ENCODE measurements at regions not wholly inside any gene's neighbourhood (a gene's known extent, or its start where the extent isn't known, plus 50 kb on each side); places are given as distances from the start of the nearest gene placed in this dataset.

GRCh38 chr4:31442236-31442635 is 722.1 kb downstream of the PCDH7 start:
- TF ChIP-seq EZH2phosphoT487 (IDR thresholded peaks at IDR 0.05; ENCODE audit: low read depth, severe bottlenecking, unreplicated experiment) (no peak), EZH2 (IDR thresholded peaks at IDR 0.05; ENCODE audit: borderline replicate concordance) (no peak), CTCF (IDR thresholded peaks at IDR 0.05; ENCODE audit: poor library complexity) (no peak)
- H4K20me1 ChIP-seq (ENCODE audit: insufficient read depth, poor library complexity, severe bottlenecking): no peaks in the 10 kb centered on the region
- no peak overlapping the region for H2AFZ ChIP-seq
- WGBS (ENCODE audit: low lambda C conversion rate, missing lambda C conversion rate): 90% methylated on average over 11 of the region's 11 CpGs
- H3K27me3 ChIP-seq: no peaks in the 10 kb centered on the region
- no peaks in the 10 kb centered on the region for H3K4me1 ChIP-seq (ENCODE audit: insufficient read depth)
- no peaks in the 10 kb centered on the region for H3K9me2 ChIP-seq (replicated peaks; ENCODE audit: insufficient read depth)
- H3K36me3 ChIP-seq (replicated peaks; ENCODE audit: insufficient read depth, low read depth): no peaks in the 10 kb centered on the region
- no peak for DNase-seq (ENCODE audit: low spot score)
- no peak overlapping the region for H3K4me2 ChIP-seq
- no peak overlapping the region for H3K4me3 ChIP-seq
- H3K27ac ChIP-seq: no peak overlapping the region
- no peaks in the 10 kb centered on the region for H3K9me3 ChIP-seq (ENCODE audit: low read depth)
- no peaks in the 10 kb centered on the region for H3K79me2 ChIP-seq

- Histone ChIP-seq H3K27me3 (no peaks in the 10 kb centered on the region), H3K27ac (no peak overlapping the region), H2AFZ (no peak overlapping the region), H3K4me1 (ENCODE audit: insufficient read depth) (no peaks in the 10 kb centered on the region), H3K4me3 (no peak overlapping the region), H3K4me2 (no peak overlapping the region), H3K9me3 (ENCODE audit: low read depth) (no peaks in the 10 kb centered on the region), H3K36me3 (replicated peaks; ENCODE audit: insufficient read depth, low read depth) (no peaks in the 10 kb centered on the region), H3K79me2 (no peaks in the 10 kb centered on the region), H3K9me2 (replicated peaks; ENCODE audit: insufficient read depth) (no peaks in the 10 kb centered on the region), H4K20me1 (ENCODE audit: insufficient read depth, poor library complexity, severe bottlenecking) (no peaks in the 10 kb centered on the region)
- no peak for DNase-seq (ENCODE audit: low spot score)
- TF ChIP-seq EZH2 (IDR thresholded peaks at IDR 0.05; ENCODE audit: borderline replicate concordance) (no peak), EZH2phosphoT487 (IDR thresholded peaks at IDR 0.05; ENCODE audit: low read depth, severe bottlenecking, unreplicated experiment) (no peak), CTCF (IDR thresholded peaks at IDR 0.05; ENCODE audit: poor library complexity) (no peak)
- 65% methylated on average over 3 of the region's 3 CpGs for WGBS (ENCODE audit: low lambda C conversion rate, missing lambda C conversion rate)
These were observed 725.4 kb downstream of the PCDH7 start for GRCh38 chr4:31445526-31445925.

- Histone ChIP-seq H3K4me3 (no peak overlapping the region), H4K20me1 (ENCODE audit: insufficient read depth, poor library complexity, severe bottlenecking) (no peaks in the 10 kb centered on the region), H3K4me2 (no peak overlapping the region), H3K4me1 (ENCODE audit: insufficient read depth) (no peaks in the 10 kb centered on the region), H3K9me2 (replicated peaks; ENCODE audit: insufficient read depth) (no peaks in the 10 kb centered on the region), H3K79me2 (no peaks in the 10 kb centered on the region), H3K36me3 (replicated peaks; ENCODE audit: insufficient read depth, low read depth) (no peaks in the 10 kb centered on the region), H3K27ac (no peak overlapping the region), H3K27me3 (no peaks in the 10 kb centered on the region), H3K9me3 (ENCODE audit: low read depth) (no peaks in the 10 kb centered on the region), H2AFZ (no peak overlapping the region)
- TF ChIP-seq EZH2phosphoT487 (IDR thresholded peaks at IDR 0.05; ENCODE audit: low read depth, severe bottlenecking, unreplicated experiment): no peak
- no peak for TF ChIP-seq EZH2 (IDR thresholded peaks at IDR 0.05; ENCODE audit: borderline replicate concordance)
- TF ChIP-seq CTCF (IDR thresholded peaks at IDR 0.05; ENCODE audit: poor library complexity): no peak
- DNase-seq (ENCODE audit: low spot score): no peak
These were observed 735.4 kb downstream of the PCDH7 start for GRCh38 chr4:31455612-31456011.

- H3K27ac ChIP-seq: no peak overlapping the region
- no peaks in the 10 kb centered on the region for H3K9me3 ChIP-seq (ENCODE audit: low read depth)
- H3K4me2 ChIP-seq: no peak overlapping the region
- no peaks in the 10 kb centered on the region for H3K27me3 ChIP-seq
- no peaks in the 10 kb centered on the region for H4K20me1 ChIP-seq (ENCODE audit: insufficient read depth, poor library complexity, severe bottlenecking)
- H3K79me2 ChIP-seq: no peaks in the 10 kb centered on the region
- no peak for DNase-seq (ENCODE audit: low spot score)
- no peak overlapping the region for H2AFZ ChIP-seq
- H3K9me2 ChIP-seq (replicated peaks; ENCODE audit: insufficient read depth): no peaks in the 10 kb centered on the region
- no peak overlapping the region for H3K4me3 ChIP-seq
- WGBS (ENCODE audit: low lambda C conversion rate, missing lambda C conversion rate): 97% methylated on average over 4 of the region's 4 CpGs
- no peaks in the 10 kb centered on the region for H3K36me3 ChIP-seq (replicated peaks; ENCODE audit: insufficient read depth, low read depth)
- H3K4me1 ChIP-seq (ENCODE audit: insufficient read depth): no peaks in the 10 kb centered on the region
- no peak for TF ChIP-seq EZH2 (IDR thresholded peaks at IDR 0.05; ENCODE audit: borderline replicate concordance)
- TF ChIP-seq EZH2phosphoT487 (IDR thresholded peaks at IDR 0.05; ENCODE audit: low read depth, severe bottlenecking, unreplicated experiment): no peak
These were observed 738.6 kb downstream of the PCDH7 start for GRCh38 chr4:31458813-31459212.
